Activated CD4-positive, alpha-beta memory T cell treated with anti-CD3 and anti-CD28 coated beads for 36 hours (primary cell): ENCODE measurements at regions not wholly inside any gene's neighbourhood (a gene's known extent, or its start where the extent isn't known, plus 50 kb on each side); places are given as distances from the start of the nearest gene placed in this dataset.
"Not testable (repeated sequence)": the region's sequence is repeated elsewhere in the genome, so short reads cannot be mapped to it uniquely, and the experiment has no call there.

Experiments
- CTCF ChIA-PET: fragments of 350-600 bp; sonication (Branson Sonifier 250); formaldehyde crosslinking; loops from one replicate; lab custom pipeline; 2021; ENCODE audit warnings: antibody characterized with exemption, inconsistent platforms; lab: Charles Lee
- POLR2A ChIA-PET: fragments of 350-600 bp; sonication (Branson Sonifier 250); formaldehyde crosslinking; loops from one replicate; lab custom pipeline; 2021; ENCODE audit warnings: antibody characterized with exemption; lab: Charles Lee
- DNase-seq: peaks from one replicate; pipeline ENCODE4 v3.0.0-alpha.2; 2020
- H3K27ac Mint-ChIP-seq: one replicate; pipeline ENCODE4 v1.8.0; 2021; ENCODE audit warnings: mixed read lengths
- H3K27me3 Mint-ChIP-seq: one replicate; pipeline ENCODE4 v1.8.0; 2021; ENCODE audit warnings: mixed read lengths
- H3K36me3 Mint-ChIP-seq: one replicate; pipeline ENCODE4 v1.8.0; 2021; ENCODE audit warnings: mixed read lengths
- H3K4me1 Mint-ChIP-seq: one replicate; pipeline ENCODE4 v1.8.0; 2021; ENCODE audit warnings: low read depth, mixed read lengths
- H3K4me3 Mint-ChIP-seq: one replicate; pipeline ENCODE4 v1.8.0; 2021; ENCODE audit warnings: mild to moderate bottlenecking, mixed read lengths
- H3K9me3 Mint-ChIP-seq: one replicate; pipeline ENCODE4 v1.8.0; 2021; ENCODE audit warnings: mixed read lengths
- intact Hi-C: fragments of 100-400 bp; cut with micrococcal nuclease; formaldehyde crosslinking; loops from one replicate; pipeline ENCODE4 v1.15.1; 2023

DNA sequence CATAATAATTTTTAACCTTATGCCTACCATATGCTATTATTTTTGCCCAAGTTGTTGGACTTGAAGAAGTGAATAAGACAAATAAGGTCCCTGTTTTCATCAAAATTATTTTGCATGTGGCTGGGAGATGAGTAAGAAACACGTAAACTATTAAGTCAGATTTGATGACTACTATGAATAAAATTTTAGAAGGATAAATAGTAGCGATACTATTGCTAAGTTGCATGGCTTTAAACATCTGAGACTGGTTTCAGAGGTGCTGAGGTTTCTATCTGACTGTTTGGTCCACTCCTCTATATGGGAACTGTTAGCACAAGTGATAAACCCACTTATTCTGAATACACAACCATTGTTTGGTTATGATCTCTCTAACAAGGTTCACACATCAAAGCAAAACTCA is 674.3 kb upstream of the MDGA2 start:
- intact Hi-C loops = no loop called here
- H3K4me1 Mint-ChIP-seq = no peaks in the 10 kb centered on the region
- ChIA-PET POLR2A (no interaction called here), CTCF (no interaction called here)
- H3K27ac Mint-ChIP-seq = no peak overlapping the region
- H3K36me3 Mint-ChIP-seq = no peaks in the 10 kb centered on the region
- no peak for DNase-seq
- H3K27me3 Mint-ChIP-seq = no peaks in the 10 kb centered on the region
- H3K9me3 Mint-ChIP-seq = peaks cover 3% of the 10 kb centered on the region
- no peak overlapping the region for H3K4me3 Mint-ChIP-seq

GRCh38 chr14:48341069-48341468 is 665.7 kb upstream of the MDGA2 start:
- Mint-ChIP-seq H3K27ac (no peak overlapping the region), H3K4me1 (no peaks in the 10 kb centered on the region), H3K36me3 (no peaks in the 10 kb centered on the region), H3K4me3 (no peak overlapping the region), H3K9me3 (peaks cover 15% of the 10 kb centered on the region), H3K27me3 (no peaks in the 10 kb centered on the region)
- POLR2A ChIA-PET = no interaction called here
- CTCF ChIA-PET = no interaction called here
- intact Hi-C loops = no loop called here
- DNase-seq = no peak

DNA sequence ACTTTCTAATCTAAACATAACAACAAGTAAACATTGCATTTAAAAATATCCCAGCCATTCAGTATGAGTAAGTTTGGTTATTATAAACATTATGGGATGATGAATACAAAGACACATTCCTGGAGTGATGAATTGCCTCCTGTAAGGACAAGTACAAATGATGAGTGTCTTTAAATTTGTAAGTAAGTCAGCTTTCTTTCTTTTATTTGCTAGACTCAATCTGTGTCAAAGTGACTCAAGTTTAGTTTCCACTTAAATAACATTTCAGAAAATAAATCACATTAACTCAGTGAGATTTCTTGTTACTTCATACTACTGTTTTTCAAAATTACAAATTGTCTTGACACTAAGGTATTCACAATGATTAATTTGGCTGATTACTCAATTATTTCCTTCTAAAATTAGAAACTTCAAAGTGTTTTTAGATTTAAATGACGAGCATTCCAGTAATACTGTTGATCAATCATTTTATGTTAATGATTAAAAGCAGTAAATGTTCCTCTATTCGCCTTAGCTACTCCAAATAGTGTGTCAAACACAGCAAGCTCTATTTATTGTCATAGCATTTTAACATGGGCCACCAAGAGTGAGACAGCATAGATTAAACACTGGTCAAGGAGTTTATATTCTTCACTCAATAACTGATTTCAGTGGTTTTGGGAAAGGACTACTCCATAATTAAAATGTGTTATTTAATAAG is 658.0 kb upstream of the MDGA2 start:
- H3K4me3 Mint-ChIP-seq = no peak overlapping the region
- CTCF ChIA-PET = no interaction called here

GRCh38 chr14:48331421-48331820 is 656.0 kb upstream of the MDGA2 start:
- POLR2A ChIA-PET = no interaction called here
- CTCF ChIA-PET = no interaction called here
- H3K27me3 Mint-ChIP-seq = no peaks in the 10 kb centered on the region
- H3K36me3 Mint-ChIP-seq = no peaks in the 10 kb centered on the region
- DNase-seq = no peak
- H3K4me3 Mint-ChIP-seq = no peak overlapping the region
- no peaks in the 10 kb centered on the region for H3K9me3 Mint-ChIP-seq
- H3K27ac Mint-ChIP-seq = no peak overlapping the region
- intact Hi-C loops = no loop called here
- no peaks in the 10 kb centered on the region for H3K4me1 Mint-ChIP-seq

More for the DNA sequence above, 658.0 kb upstream of the MDGA2 start:
- Mint-ChIP-seq H3K36me3 (no peaks in the 10 kb centered on the region), H3K27me3 (no peaks in the 10 kb centered on the region), H3K4me1 (no peaks in the 10 kb centered on the region), H3K9me3 (peaks cover 12% of the 10 kb centered on the region), H3K27ac (no peak overlapping the region)
- intact Hi-C loops = no loop called here
- POLR2A ChIA-PET = interaction anchor here (0.7 kb wide), 1 partner anchor 46 kb away, joined by 3 read pairs; no protein-coding TSS in a partner anchor
- DNase-seq = no peak

GRCh38 chr14:48325486-48325885 is 650.1 kb upstream of the MDGA2 start:
- H3K27ac Mint-ChIP-seq = no peak overlapping the region
- H3K4me1 Mint-ChIP-seq = no peaks in the 10 kb centered on the region
- ChIA-PET POLR2A (no interaction called here), CTCF (no interaction called here)
- DNase-seq = no peak
- H3K9me3 Mint-ChIP-seq = no peaks in the 10 kb centered on the region
- H3K36me3 Mint-ChIP-seq = no peaks in the 10 kb centered on the region
- intact Hi-C loops = no loop called here
- no peaks in the 10 kb centered on the region for H3K27me3 Mint-ChIP-seq
- H3K4me3 Mint-ChIP-seq = no peak overlapping the region

DNA sequence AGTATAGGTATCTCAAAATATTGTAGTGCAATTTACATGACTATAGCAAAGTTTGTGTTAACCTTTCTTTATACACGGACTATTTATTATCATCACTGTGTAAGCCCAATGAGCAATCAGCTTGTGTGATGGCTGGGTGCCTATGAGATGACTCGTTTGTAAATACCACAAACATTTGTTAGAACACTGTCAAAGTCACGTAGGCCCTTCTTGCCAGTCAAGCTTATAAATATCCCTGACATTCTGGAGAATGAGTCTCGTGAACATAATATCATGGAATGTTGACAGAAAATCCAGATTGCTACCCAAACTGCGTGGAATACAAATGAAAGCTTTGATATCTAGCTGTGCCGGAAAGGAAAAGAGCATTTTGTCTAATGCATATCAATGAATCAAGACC is 648.3 kb upstream of the MDGA2 start:
- intact Hi-C loops = no loop called here
- H3K4me1 Mint-ChIP-seq = no peaks in the 10 kb centered on the region
- CTCF ChIA-PET = no interaction called here
- no peaks in the 10 kb centered on the region for H3K9me3 Mint-ChIP-seq
- no peaks in the 10 kb centered on the region for H3K27me3 Mint-ChIP-seq
- no peak for DNase-seq
- H3K27ac Mint-ChIP-seq = no peak overlapping the region
- POLR2A ChIA-PET = no interaction called here
- H3K36me3 Mint-ChIP-seq = no peaks in the 10 kb centered on the region
- no peak overlapping the region for H3K4me3 Mint-ChIP-seq

GRCh38 chr14:48319823-48320222 is 644.4 kb upstream of the MDGA2 start:
- CTCF ChIA-PET = interaction anchor here (0.6 kb wide), 1 partner anchor 9 kb away, joined by 3 read pairs; no protein-coding TSS in a partner anchor
- Mint-ChIP-seq H3K4me1 (no peaks in the 10 kb centered on the region), H3K27ac (no peak overlapping the region)

GRCh38 chr14:48304729-48305128 is 629.3 kb upstream of the MDGA2 start:
- DNase-seq = no peak
- ChIA-PET CTCF (no interaction called here), POLR2A (no interaction called here)
- Mint-ChIP-seq H3K27me3 (no peaks in the 10 kb centered on the region), H3K9me3 (peaks cover 2% of the 10 kb centered on the region), H3K36me3 (no peaks in the 10 kb centered on the region), H3K4me3 (no peak overlapping the region), H3K4me1 (no peaks in the 10 kb centered on the region), H3K27ac (no peak overlapping the region)
- intact Hi-C loops = no loop called here

More at GRCh38 chr14:48319823-48320222, 644.4 kb upstream of the MDGA2 start:
- no peaks in the 10 kb centered on the region for H3K36me3 Mint-ChIP-seq
- DNase-seq = no peak
- H3K4me3 Mint-ChIP-seq = no peak overlapping the region
- POLR2A ChIA-PET = no interaction called here
- no peaks in the 10 kb centered on the region for H3K27me3 Mint-ChIP-seq
- H3K9me3 Mint-ChIP-seq = no peaks in the 10 kb centered on the region
- intact Hi-C loops = no loop called here

GRCh38 chr14:48289701-48290100 is 614.3 kb upstream of the MDGA2 start:
- Mint-ChIP-seq H3K27me3 (no peaks in the 10 kb centered on the region), H3K27ac (no peak overlapping the region), H3K4me1 (no peaks in the 10 kb centered on the region), H3K36me3 (no peaks in the 10 kb centered on the region), H3K4me3 (no peak overlapping the region), H3K9me3 (peaks cover 5% of the 10 kb centered on the region)
- ChIA-PET CTCF (no interaction called here), POLR2A (no interaction called here)
- DNase-seq = no peak
- intact Hi-C loops = no loop called here

DNA sequence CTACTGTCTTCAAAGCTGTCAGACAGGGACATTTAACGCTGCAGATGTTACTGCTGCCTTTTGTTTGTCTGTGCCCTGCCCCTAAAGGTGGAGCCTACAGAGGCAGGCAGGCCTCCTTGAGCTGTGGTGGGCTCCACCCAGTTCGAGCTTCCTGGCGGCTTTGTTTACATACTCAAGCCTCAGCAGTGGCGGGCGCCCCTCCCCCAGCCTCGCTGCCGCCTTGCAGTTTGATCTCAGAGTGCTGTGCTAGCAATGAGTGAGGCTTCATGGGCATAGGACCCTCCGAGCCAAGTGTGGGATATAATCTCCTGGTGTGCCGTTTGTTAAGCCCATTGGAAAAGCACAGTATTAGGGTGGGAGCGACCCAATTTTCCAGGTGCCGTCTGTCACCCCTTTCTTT is 609.8 kb upstream of the MDGA2 start:
- POLR2A ChIA-PET, CTCF ChIA-PET: not testable (repeated sequence)
- peaks cover 12% of the 10 kb centered on the region for H3K9me3 Mint-ChIP-seq

GRCh38 chr14:48275301-48275700 is 599.9 kb upstream of the MDGA2 start:
- peaks cover 11% of the 10 kb centered on the region for H3K9me3 Mint-ChIP-seq
- H3K4me3 Mint-ChIP-seq = no peak overlapping the region
- ChIA-PET CTCF (no interaction called here), POLR2A (no interaction called here)
- no peaks in the 10 kb centered on the region for H3K36me3 Mint-ChIP-seq
- no peaks in the 10 kb centered on the region for H3K27me3 Mint-ChIP-seq
- H3K4me1 Mint-ChIP-seq = no peaks in the 10 kb centered on the region
- intact Hi-C loops = no loop called here
- H3K27ac Mint-ChIP-seq = no peak overlapping the region
- no peak for DNase-seq

More for the DNA sequence above, 609.8 kb upstream of the MDGA2 start:
- DNase-seq, H3K4me1 Mint-ChIP-seq, H3K36me3 Mint-ChIP-seq, intact Hi-C loops, H3K4me3 Mint-ChIP-seq, H3K27me3 Mint-ChIP-seq, H3K27ac Mint-ChIP-seq: not testable (repeated sequence)

DNA sequence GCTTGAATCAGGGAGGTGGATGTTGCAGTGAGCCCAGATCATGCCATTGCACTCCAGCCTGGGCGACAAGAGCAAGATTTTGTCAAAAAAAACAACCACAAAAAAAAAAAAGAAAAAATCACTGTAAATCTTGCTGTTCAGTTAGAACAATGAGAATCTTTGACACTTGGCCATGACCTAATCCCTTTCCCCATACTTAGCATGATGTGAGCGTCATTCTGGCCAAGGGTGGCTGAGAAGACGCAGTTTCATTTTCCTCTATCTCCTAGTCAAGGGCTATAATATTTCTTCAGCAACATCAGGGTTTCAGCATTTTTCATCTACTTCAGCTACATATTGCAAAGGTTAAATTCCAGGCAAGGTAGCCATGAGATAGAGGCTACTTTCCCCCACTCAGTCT is 599.4 kb upstream of the MDGA2 start:
- intact Hi-C loops = no loop called here
- POLR2A ChIA-PET = no interaction called here
- Mint-ChIP-seq H3K9me3 (peaks cover 9% of the 10 kb centered on the region), H3K27me3 (no peaks in the 10 kb centered on the region), H3K36me3 (no peaks in the 10 kb centered on the region), H3K4me1 (no peaks in the 10 kb centered on the region), H3K27ac (no peak overlapping the region), H3K4me3 (no peak overlapping the region)
- CTCF ChIA-PET = no interaction called here
- no peak for DNase-seq

DNA sequence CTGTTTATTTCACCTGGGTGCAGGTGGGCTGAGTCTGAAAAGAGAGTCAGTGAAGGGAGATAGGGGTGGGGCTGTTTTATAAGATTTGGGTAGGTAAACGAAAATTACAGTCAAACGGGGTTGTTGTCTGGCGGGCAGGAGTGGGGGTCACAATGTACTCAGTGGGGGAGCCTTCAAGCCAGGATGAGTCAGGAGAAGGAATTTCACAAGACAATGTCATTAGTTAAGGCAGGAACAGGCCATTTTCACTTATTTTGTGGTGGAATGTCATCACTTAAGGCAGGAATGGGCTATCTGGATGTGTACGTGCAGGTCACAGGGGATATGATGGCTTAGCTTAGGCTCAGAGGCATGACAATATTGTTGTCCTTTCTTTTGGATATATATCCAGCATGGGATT is 592.5 kb upstream of the MDGA2 start:
- H3K36me3 Mint-ChIP-seq, POLR2A ChIA-PET, intact Hi-C loops, H3K27ac Mint-ChIP-seq, H3K27me3 Mint-ChIP-seq, DNase-seq, H3K4me3 Mint-ChIP-seq, H3K9me3 Mint-ChIP-seq, CTCF ChIA-PET, H3K4me1 Mint-ChIP-seq: not testable (repeated sequence)
